ENCODE measurements at regions not wholly inside any gene's neighbourhood (a gene's known extent, or its start where the extent isn't known, plus 50 kb on each side); places are given as distances from the start of the nearest gene placed in this dataset.

GRCh38 chr9:102506406-102506805, 488.7 kb upstream of the CYLC2 start:
- no peak for TF ChIP-seq POLR2A (IDR thresholded peaks at IDR 0.05)
- no peak for TF ChIP-seq CTCF (IDR thresholded peaks at IDR 0.05)

All from uterus (tissue), 2 donors.